GM12865 (cell line): ENCODE measurements at regions not wholly inside any gene's neighbourhood (a gene's known extent, or its start where the extent isn't known, plus 50 kb on each side); places are given as distances from the start of the nearest gene placed in this dataset.

Experiments
- DNase-seq: peaks from one replicate; pipeline ENCODE4 v3.0.0; 2010; ENCODE audit warnings: low read depth
- H3K4me3 ChIP-seq: 2 replicates; pipeline ENCODE4 v1.5.1; 2011; ENCODE audit warnings: mild to moderate bottlenecking, low read depth, low read length, control low read depth
- CTCF ChIP-seq: IDR thresholded peaks from 2 replicates; pipeline ENCODE4 v1.5.1; 2011; ENCODE audit warnings: low read length, control low read depth, low read depth, inconsistent platforms; ENCODE audit not compliant: insufficient read depth; ENCODE audit errors: missing control alignments

- no peak for DNase-seq
- TF ChIP-seq CTCF, result no peak
- no peak overlapping the region for H3K4me3 ChIP-seq
These were observed 57.6 kb upstream of the MTAP start for GRCh38 chr9:21744841-21745240.

- no peak for DNase-seq
- no peak for TF ChIP-seq CTCF
- no peak overlapping the region for H3K4me3 ChIP-seq
These were observed 55.9 kb upstream of the MTAP start for GRCh38 chr9:21746550-21746949.

- no peak overlapping the region for H3K4me3 ChIP-seq
- no peak for DNase-seq
- no peak for TF ChIP-seq CTCF
These were observed 55.3 kb upstream of the MTAP start for GRCh38 chr9:21747175-21747574.

GRCh38 chr9:21750021-21750735 is 52.3 kb upstream of the MTAP start:
- no peak overlapping the region for H3K4me3 ChIP-seq
- TF ChIP-seq CTCF, result no peak
- no peak for DNase-seq

GRCh38 chr9:21751998-21752397 is 50.4 kb upstream of the MTAP start:
- no peak overlapping the region for H3K4me3 ChIP-seq
- no peak for TF ChIP-seq CTCF
- no peak for DNase-seq
